ENCODE measurements at regions not wholly inside any gene's neighbourhood (a gene's known extent, or its start where the extent isn't known, plus 50 kb on each side); places are given as distances from the start of the nearest gene placed in this dataset.

DNA sequence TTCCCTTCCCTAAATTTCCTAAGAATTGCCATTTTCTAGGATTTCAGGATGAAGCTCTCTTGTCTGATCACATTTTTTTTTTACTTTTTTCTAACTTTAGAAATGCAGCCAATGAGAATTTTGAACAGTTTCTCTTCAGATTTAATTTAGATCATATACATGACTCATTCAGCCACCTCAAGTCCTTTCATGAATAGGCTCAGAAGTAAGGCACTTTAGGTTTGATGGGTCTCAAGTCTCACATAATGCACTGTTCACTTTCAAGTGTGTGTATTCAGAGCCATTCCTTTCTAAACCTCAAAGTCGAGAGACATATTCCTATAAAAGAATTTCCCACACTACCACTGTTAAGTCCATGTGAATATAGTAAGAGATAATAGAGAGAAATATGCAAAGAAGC, 614.1 kb upstream of the VRK2 start:
- TF ChIP-seq, protein P1, sequence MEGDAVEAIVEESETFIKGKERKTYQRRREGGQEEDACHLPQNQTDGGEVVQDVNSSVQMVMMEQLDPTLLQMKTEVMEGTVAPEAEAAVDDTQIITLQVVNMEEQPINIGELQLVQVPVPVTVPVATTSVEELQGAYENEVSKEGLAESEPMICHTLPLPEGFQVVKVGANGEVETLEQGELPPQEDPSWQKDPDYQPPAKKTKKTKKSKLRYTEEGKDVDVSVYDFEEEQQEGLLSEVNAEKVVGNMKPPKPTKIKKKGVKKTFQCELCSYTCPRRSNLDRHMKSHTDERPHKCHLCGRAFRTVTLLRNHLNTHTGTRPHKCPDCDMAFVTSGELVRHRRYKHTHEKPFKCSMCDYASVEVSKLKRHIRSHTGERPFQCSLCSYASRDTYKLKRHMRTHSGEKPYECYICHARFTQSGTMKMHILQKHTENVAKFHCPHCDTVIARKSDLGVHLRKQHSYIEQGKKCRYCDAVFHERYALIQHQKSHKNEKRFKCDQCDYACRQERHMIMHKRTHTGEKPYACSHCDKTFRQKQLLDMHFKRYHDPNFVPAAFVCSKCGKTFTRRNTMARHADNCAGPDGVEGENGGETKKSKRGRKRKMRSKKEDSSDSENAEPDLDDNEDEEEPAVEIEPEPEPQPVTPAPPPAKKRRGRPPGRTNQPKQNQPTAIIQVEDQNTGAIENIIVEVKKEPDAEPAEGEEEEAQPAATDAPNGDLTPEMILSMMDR (IDR thresholded peaks at IDR 0.05) = no peak
- TF ChIP-seq POLR2A (IDR thresholded peaks at IDR 0.05) = no peak

All from esophagus squamous epithelium (tissue), 4 donors.